GM08714 (cell line): ENCODE measurements at regions not wholly inside any gene's neighbourhood (a gene's known extent, or its start where the extent isn't known, plus 50 kb on each side); places are given as distances from the start of the nearest gene placed in this dataset.
"Not testable (repeated sequence)": the region's sequence is repeated elsewhere in the genome, so short reads cannot be mapped to it uniquely, and the experiment has no call there.

Experiments
- H3K4me3 ChIP-seq: fragments of 200-500 bp; sonication (Bioruptor generic); 2 replicates; pipeline ENCODE4 v1.5.1; 2014; ENCODE audit warnings: mild to moderate bottlenecking, low read length, inconsistent platforms
- ZNF274 ChIP-seq: IDR thresholded peaks from 2 replicates; pipeline ENCODE4 v1.6.1; 2012; ENCODE audit warnings: mild to moderate bottlenecking, low read depth, low read length

GRCh38 chr5:159802661-159803060, 113.6 kb upstream of the ADRA1B start:
- TF ChIP-seq ZNF274 = no peak
- H3K4me3 ChIP-seq = no peak overlapping the region

GRCh38 chr5:159804121-159804520, 112.2 kb upstream of the ADRA1B start:
- no peak overlapping the region for H3K4me3 ChIP-seq
- no peak for TF ChIP-seq ZNF274

GRCh38 chr5:159805021-159805420, 111.3 kb upstream of the ADRA1B start:
- H3K4me3 ChIP-seq = no peak overlapping the region
- TF ChIP-seq ZNF274 = no peak

GRCh38 chr5:159807135-159807534, 109.1 kb upstream of the ADRA1B start:
- H3K4me3 ChIP-seq = not testable (repeated sequence)

- no peak for TF ChIP-seq ZNF274
- no peak overlapping the region for H3K4me3 ChIP-seq
Measured at GRCh38 chr5:159807586-159807985, 108.7 kb upstream of the ADRA1B start.

GRCh38 chr5:159811712-159812111, 104.6 kb upstream of the ADRA1B start:
- TF ChIP-seq ZNF274 = no peak
- H3K4me3 ChIP-seq = no peak overlapping the region

- H3K4me3 ChIP-seq = not testable (repeated sequence)
Measured at GRCh38 chr5:159812759-159813158, 103.5 kb upstream of the ADRA1B start.

- no peak overlapping the region for H3K4me3 ChIP-seq
- no peak for TF ChIP-seq ZNF274
Measured at GRCh38 chr5:159814222-159814621, 102.1 kb upstream of the ADRA1B start.

- no peak for TF ChIP-seq ZNF274
- H3K4me3 ChIP-seq = no peak overlapping the region
Measured at GRCh38 chr5:159814805-159815585, 101.3 kb upstream of the ADRA1B start.

- no peak for TF ChIP-seq ZNF274
- no peak overlapping the region for H3K4me3 ChIP-seq
Measured at GRCh38 chr5:159817262-159818029, 98.8 kb upstream of the ADRA1B start.

- no peak for TF ChIP-seq ZNF274
- no peak overlapping the region for H3K4me3 ChIP-seq
Measured at GRCh38 chr5:159819591-159820411, 96.5 kb upstream of the ADRA1B start.

- no peak overlapping the region for H3K4me3 ChIP-seq
- TF ChIP-seq ZNF274 = no peak
Measured at GRCh38 chr5:159820692-159821091, 95.6 kb upstream of the ADRA1B start.

GRCh38 chr5:159821461-159821940, 94.8 kb upstream of the ADRA1B start:
- H3K4me3 ChIP-seq = no peak overlapping the region
- no peak for TF ChIP-seq ZNF274
